Ovary (tissue), 3 donors: ENCODE measurements at regions not wholly inside any gene's neighbourhood (a gene's known extent, or its start where the extent isn't known, plus 50 kb on each side); places are given as distances from the start of the nearest gene placed in this dataset.

ENCODE experiments used
- POLR2A ChIP-seq: fragments of 450-650 bp; IDR thresholded peaks from one replicate; pipeline ENCODE4 v1.6.1; 2017; ENCODE audit warnings: antibody characterized with exemption, mild to moderate bottlenecking, moderate library complexity
- TF ChIP-seq, protein P1 (sequence below), 3 donors: fragments of 450-650 bp in 2 of 3; fragments of 200-600 bp in 1 of 3; IDR thresholded peaks; one replicate each; pipeline versions ENCODE4 v1.5.1 to v1.8.0; 2016 to 2022; ENCODE audit warnings: antibody characterized with exemption in 3 of 3, mild to moderate bottlenecking in 1 of 3
- donor health status: DM: no; HTN: no; CAD: no.

DNA sequence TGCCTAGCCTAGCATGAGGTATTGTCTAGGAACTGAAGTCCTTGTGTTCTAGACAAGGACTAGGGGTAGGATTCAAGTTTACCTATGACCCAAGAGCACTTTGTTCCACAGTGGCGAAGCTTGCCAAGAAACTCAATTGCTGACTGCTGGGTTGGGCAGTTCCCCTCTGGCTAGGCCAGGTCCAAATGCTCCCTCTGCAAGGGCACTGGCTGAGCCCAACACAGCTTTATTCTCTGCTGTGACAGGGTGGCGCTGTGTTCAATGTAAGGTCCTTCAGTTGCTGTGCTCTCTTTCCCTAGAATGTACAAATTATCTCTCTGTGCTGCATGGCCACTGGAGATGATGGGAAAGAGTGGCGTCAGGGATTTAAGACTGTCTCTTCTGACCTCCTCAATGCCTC, 950.8 kb downstream of the HACE1 start:
- TF ChIP-seq, protein P1, sequence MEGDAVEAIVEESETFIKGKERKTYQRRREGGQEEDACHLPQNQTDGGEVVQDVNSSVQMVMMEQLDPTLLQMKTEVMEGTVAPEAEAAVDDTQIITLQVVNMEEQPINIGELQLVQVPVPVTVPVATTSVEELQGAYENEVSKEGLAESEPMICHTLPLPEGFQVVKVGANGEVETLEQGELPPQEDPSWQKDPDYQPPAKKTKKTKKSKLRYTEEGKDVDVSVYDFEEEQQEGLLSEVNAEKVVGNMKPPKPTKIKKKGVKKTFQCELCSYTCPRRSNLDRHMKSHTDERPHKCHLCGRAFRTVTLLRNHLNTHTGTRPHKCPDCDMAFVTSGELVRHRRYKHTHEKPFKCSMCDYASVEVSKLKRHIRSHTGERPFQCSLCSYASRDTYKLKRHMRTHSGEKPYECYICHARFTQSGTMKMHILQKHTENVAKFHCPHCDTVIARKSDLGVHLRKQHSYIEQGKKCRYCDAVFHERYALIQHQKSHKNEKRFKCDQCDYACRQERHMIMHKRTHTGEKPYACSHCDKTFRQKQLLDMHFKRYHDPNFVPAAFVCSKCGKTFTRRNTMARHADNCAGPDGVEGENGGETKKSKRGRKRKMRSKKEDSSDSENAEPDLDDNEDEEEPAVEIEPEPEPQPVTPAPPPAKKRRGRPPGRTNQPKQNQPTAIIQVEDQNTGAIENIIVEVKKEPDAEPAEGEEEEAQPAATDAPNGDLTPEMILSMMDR (IDR thresholded peaks at IDR 0.05): no peak
- TF ChIP-seq POLR2A: no peak
